Activated CD8-positive, alpha-beta T cell treated with anti-CD3 and anti-CD28 coated beads for 36 hours (primary cell): ENCODE measurements at regions not wholly inside any gene's neighbourhood (a gene's known extent, or its start where the extent isn't known, plus 50 kb on each side); places are given as distances from the start of the nearest gene placed in this dataset.

ENCODE experiments used
- ATAC-seq: fragments of 200-7000 bp; cut with Tn5 transposase; one replicate; pipeline ENCODE4 v1.10.0; 2021; ENCODE audit warnings: mild to moderate bottlenecking, moderate library complexity
- CTCF ChIA-PET: fragments of 350-600 bp; sonication (Branson Sonifier 250); formaldehyde crosslinking; loops from one replicate; lab custom pipeline; 2021; ENCODE audit warnings: antibody characterized with exemption; lab: Charles Lee
- POLR2A ChIA-PET: fragments of 350-600 bp; sonication (Branson Sonifier 250); formaldehyde crosslinking; loops from one replicate; lab custom pipeline; 2021; ENCODE audit warnings: antibody characterized with exemption; lab: Charles Lee
- DNase-seq: peaks from one replicate; pipeline ENCODE4 v3.0.0-alpha.2; 2020
- H3K27ac Mint-ChIP-seq: one replicate; pipeline ENCODE4 v1.8.0; 2021; ENCODE audit warnings: mild to moderate bottlenecking, mixed read lengths
- H3K27me3 Mint-ChIP-seq: one replicate; pipeline ENCODE4 v1.8.0; 2021; ENCODE audit warnings: mixed read lengths
- H3K36me3 Mint-ChIP-seq: one replicate; pipeline ENCODE4 v1.8.0; 2021; ENCODE audit warnings: low read depth, mixed read lengths
- H3K4me1 Mint-ChIP-seq: one replicate; pipeline ENCODE4 v1.8.0; 2021; ENCODE audit warnings: low read depth, mixed read lengths
- H3K4me3 Mint-ChIP-seq: one replicate; pipeline ENCODE4 v1.8.0; 2021; ENCODE audit warnings: mild to moderate bottlenecking, moderate library complexity, mixed read lengths
- H3K9me3 Mint-ChIP-seq: one replicate; pipeline ENCODE4 v1.8.0; 2021; ENCODE audit warnings: mixed read lengths
- intact Hi-C: fragments of 100-400 bp; cut with micrococcal nuclease; formaldehyde crosslinking; loops from one replicate; pipeline ENCODE4 v1.10.0; 2022
- TF ChIP-seq, protein P1 (sequence below): fragments of 200-600 bp; IDR thresholded peaks from one replicate; pipeline ENCODE4 v1.8.0; 2022; ENCODE audit warnings: antibody characterized with exemption, mild to moderate bottlenecking

GRCh38 chr5:107808671-107809137 lies 138.0 kb upstream of the EFNA5 start:
- Mint-ChIP-seq H3K9me3 (no peaks in the 10 kb centered on the region), H3K27me3 (peaks cover 3% of the 10 kb centered on the region), H3K27ac (no peak overlapping the region), H3K36me3 (no peaks in the 10 kb centered on the region), H3K4me3 (no peak overlapping the region), H3K4me1 (no peaks in the 10 kb centered on the region)
- TF ChIP-seq, protein P1, sequence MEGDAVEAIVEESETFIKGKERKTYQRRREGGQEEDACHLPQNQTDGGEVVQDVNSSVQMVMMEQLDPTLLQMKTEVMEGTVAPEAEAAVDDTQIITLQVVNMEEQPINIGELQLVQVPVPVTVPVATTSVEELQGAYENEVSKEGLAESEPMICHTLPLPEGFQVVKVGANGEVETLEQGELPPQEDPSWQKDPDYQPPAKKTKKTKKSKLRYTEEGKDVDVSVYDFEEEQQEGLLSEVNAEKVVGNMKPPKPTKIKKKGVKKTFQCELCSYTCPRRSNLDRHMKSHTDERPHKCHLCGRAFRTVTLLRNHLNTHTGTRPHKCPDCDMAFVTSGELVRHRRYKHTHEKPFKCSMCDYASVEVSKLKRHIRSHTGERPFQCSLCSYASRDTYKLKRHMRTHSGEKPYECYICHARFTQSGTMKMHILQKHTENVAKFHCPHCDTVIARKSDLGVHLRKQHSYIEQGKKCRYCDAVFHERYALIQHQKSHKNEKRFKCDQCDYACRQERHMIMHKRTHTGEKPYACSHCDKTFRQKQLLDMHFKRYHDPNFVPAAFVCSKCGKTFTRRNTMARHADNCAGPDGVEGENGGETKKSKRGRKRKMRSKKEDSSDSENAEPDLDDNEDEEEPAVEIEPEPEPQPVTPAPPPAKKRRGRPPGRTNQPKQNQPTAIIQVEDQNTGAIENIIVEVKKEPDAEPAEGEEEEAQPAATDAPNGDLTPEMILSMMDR: no peak
- DNase-seq: no peak
- ChIA-PET POLR2A (no interaction called here), CTCF (no interaction called here)
- intact Hi-C loops: no loop called here
- ATAC-seq: no peak

DNA sequence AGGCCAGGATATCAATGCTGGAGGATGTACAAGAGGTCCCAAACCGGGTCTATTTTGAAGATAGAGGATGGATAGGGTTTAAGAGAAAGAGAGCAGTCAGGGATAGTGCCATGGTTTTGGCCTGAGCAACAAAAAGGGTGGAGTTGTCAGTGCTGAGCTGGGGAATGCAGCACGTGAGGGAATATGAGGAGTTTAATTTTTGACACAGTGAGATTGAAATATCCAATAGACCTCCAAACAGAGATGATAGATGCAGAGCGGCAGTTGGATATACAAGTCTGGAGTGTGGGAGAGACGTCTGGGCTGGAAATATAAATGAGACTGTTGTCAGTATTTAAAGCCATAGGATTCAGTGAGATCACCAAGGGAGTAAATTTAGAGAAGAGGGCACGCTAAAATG lies 136.7 kb upstream of the EFNA5 start:
- H3K9me3 Mint-ChIP-seq: no peaks in the 10 kb centered on the region
- H3K27me3 Mint-ChIP-seq: peaks cover 3% of the 10 kb centered on the region
- no peaks in the 10 kb centered on the region for H3K36me3 Mint-ChIP-seq
- intact Hi-C loops: no loop called here
- H3K27ac Mint-ChIP-seq: no peak overlapping the region
- no peak overlapping the region for H3K4me3 Mint-ChIP-seq
- DNase-seq (no peak), ATAC-seq (no peak)
- CTCF ChIA-PET: no interaction called here
- POLR2A ChIA-PET: no interaction called here
- TF ChIP-seq, protein P1: no peak
- no peaks in the 10 kb centered on the region for H3K4me1 Mint-ChIP-seq

DNA sequence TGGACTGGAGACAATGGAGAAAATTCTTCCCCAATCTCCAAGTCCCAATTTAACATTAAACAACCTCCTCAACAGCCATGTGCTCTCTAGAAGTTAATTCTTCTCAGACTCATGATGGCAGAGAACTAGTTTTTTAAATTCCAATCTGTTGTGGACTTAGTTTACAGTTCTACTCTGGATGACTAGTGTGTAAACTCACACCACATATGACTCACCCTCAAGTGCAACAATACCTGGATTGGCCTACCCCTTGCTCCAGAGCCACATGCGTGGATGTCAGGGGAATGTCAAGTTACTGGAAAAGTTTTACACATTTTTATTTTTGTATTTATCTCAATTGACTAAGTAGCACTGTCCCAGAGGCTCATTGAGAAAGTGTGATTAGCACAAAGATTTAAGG lies 136.0 kb upstream of the EFNA5 start:
- ChIA-PET POLR2A (no interaction called here), CTCF (no interaction called here)
- DNase-seq (no peak), ATAC-seq (no peak)
- intact Hi-C loops: no loop called here
- TF ChIP-seq, protein P1: no peak
- Mint-ChIP-seq H3K27ac (no peak overlapping the region), H3K36me3 (no peaks in the 10 kb centered on the region), H3K4me1 (no peaks in the 10 kb centered on the region), H3K27me3 (peaks cover 3% of the 10 kb centered on the region), H3K9me3 (no peaks in the 10 kb centered on the region), H3K4me3 (no peak overlapping the region)

- no peaks in the 10 kb centered on the region for H3K36me3 Mint-ChIP-seq
- TF ChIP-seq, protein P1: no peak
- H3K27ac Mint-ChIP-seq: no peak overlapping the region
- ATAC-seq: no peak
- H3K4me1 Mint-ChIP-seq: no peaks in the 10 kb centered on the region
- intact Hi-C loops: no loop called here
- no peaks in the 10 kb centered on the region for H3K9me3 Mint-ChIP-seq
- no peak for DNase-seq
- ChIA-PET POLR2A (no interaction called here), CTCF (no interaction called here)
- no peak overlapping the region for H3K4me3 Mint-ChIP-seq
- H3K27me3 Mint-ChIP-seq: no peaks in the 10 kb centered on the region
Observed at GRCh38 chr5:107806271-107806670, 135.5 kb upstream of the EFNA5 start.

- no peak for ATAC-seq
Observed at GRCh38 chr5:107805824-107806223, 135.1 kb upstream of the EFNA5 start.

More at GRCh38 chr5:107805824-107806223, 135.1 kb upstream of the EFNA5 start:
- intact Hi-C loops: no loop called here
- no peaks in the 10 kb centered on the region for H3K27me3 Mint-ChIP-seq
- ChIA-PET CTCF (no interaction called here), POLR2A (no interaction called here)
- TF ChIP-seq, protein P1: no peak
- H3K4me3 Mint-ChIP-seq: no peak overlapping the region
- no peak for DNase-seq
- H3K36me3 Mint-ChIP-seq: no peaks in the 10 kb centered on the region
- no peaks in the 10 kb centered on the region for H3K9me3 Mint-ChIP-seq
- no peak overlapping the region for H3K27ac Mint-ChIP-seq
- no peaks in the 10 kb centered on the region for H3K4me1 Mint-ChIP-seq
